CD4-positive, alpha-beta T cell treated with Interleukin-4 for 1 hour (primary cell): ENCODE measurements at regions not wholly inside any gene's neighbourhood (a gene's known extent, or its start where the extent isn't known, plus 50 kb on each side); places are given as distances from the start of the nearest gene placed in this dataset.

Experiments used
- DNase-seq, 2 donors: peaks; one replicate each; pipeline ENCODE4 v3.0.0-alpha.2; 2020 to 2022

DNA sequence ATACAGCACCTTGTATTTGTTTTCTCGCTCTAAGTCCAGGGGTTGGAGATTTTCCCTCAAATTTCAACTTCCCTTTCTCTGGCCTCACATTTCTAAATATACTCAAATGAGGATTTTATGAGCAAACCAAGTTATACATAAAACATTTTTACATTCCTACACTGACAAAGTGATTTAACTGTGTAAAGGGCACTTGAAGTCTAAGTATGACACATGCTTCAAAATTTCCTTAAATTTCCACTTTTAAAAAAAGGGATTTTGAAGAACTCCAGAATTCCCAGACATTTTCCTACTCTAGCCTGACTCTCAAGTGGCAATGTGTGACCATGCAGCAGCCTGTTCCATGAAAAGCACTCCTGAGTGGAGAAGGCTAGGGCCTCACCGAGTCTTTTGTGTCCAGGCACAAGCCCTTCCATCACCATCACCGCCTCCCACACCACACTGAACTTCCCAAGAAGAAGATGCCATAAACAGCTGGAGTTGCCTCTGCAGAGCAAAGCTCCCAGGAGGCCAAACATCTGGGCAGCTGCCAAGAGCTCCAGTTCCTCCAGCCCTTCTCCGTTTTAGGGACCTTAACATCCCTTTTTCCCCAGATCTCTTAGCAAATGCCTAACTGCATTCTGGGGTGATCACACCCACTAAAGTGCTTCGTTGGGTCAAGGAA is 68.9 kb downstream of the NCR2 start:
- no peak for DNase-seq

- no peak for DNase-seq
Observed at GRCh38 chr6:41405941-41406727, 70.7 kb downstream of the NCR2 start.

GRCh38 chr6:41406728-41407489 is 71.5 kb downstream of the NCR2 start:
- no peak for DNase-seq

DNA sequence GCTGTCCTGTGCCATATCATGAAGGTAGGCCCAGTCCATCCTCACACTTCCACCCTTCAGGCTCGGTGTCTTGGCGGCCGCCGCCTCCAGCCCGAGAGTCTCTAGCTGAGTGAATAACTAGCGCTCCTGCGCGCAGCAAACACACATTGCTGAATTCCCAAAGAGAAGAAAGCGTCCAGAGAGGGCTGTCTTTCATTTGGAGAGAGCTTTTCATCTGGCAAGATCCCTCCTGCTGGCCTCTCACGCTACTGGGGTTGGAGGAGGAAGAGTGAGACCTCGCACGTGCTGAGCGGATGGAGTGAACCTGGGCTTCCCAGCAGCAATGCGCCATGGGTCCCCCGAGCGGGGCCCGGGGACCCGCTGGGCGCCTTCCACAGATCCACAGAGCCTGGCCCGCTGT is 73.2 kb downstream of the NCR2 start:
- DNase-seq: no peak

GRCh38 chr6:41408982-41409381 is 73.6 kb downstream of the NCR2 start:
- DNase-seq: no peak

- no peak for DNase-seq
Observed at GRCh38 chr6:41409489-41409888, 74.1 kb downstream of the NCR2 start.

- no peak for DNase-seq
Observed at GRCh38 chr6:41411961-41412360, 76.6 kb downstream of the NCR2 start.

DNA sequence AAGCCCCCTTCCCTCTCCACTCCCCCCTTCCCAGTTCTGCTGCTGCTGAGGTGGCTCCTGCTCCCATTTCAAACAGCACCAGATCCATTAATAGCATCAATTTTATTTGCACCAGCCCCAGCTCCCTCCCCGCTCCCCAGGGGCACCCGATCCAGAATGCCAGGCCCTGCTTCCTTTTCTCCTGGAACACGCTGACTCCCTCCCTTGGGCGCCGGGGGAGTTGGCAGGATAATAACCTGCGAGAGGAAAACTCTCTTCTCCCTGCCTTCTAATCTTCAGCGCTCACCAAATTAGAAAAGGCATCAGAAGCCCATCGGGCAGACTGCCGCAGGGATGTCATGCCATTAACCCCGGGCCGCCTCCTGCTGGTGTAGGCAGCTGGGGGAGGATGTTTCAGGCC is 77.8 kb downstream of the NCR2 start:
- DNase-seq: no peak

GRCh38 chr6:41416501-41416837 is 81.1 kb downstream of the NCR2 start:
- no peak for DNase-seq

GRCh38 chr6:41418741-41419140 is 83.3 kb downstream of the NCR2 start:
- DNase-seq: no peak

- no peak for DNase-seq
Observed at GRCh38 chr6:41419385-41419784, 84.0 kb downstream of the NCR2 start.

- DNase-seq: no peak
Observed at GRCh38 chr6:41420186-41420585, 84.8 kb downstream of the NCR2 start.

DNA sequence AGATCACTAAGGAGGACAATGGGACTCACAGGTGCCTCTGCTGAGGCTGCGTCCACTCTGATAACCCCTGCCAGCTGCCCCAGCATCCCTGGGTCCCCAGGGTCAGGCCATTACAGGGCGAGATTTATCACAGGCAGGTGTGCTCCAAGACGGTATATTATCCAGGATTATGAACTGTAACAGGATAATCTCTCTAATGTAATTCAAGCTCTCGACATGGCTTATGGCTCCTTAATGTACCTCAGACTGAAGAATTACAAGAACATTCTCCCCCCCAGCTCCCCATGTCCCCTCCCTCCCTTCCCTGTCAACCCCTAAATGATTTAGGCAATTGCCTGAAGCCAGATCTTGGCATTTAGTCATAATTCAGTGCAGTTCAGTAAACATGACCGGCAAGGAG is 86.8 kb downstream of the NCR2 start:
- DNase-seq: no peak

DNA sequence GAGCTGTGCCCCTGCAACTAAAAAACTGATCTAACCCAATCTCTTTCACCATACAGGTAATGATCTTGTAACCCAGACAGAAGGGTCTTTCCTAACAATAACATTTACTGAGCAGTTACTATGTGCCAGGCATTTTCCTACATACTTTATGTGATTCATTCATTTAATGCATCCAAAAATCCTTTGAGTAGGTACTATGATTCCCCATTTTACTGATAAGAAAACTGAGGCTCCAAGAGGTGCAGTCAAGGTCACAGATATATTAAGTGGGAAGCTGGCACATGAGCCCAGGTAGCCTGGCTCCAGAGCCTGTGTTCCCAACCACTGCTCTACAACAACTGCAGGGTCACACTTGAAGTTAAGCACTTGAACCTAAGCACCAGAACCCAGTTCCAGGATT is 87.6 kb downstream of the NCR2 start:
- DNase-seq: no peak

GRCh38 chr6:41424370-41425058 is 89.1 kb downstream of the NCR2 start:
- DNase-seq: peak; percentile 71 to 76

- no peak for DNase-seq
Observed at GRCh38 chr6:41425511-41425910, 90.1 kb downstream of the NCR2 start.

DNA sequence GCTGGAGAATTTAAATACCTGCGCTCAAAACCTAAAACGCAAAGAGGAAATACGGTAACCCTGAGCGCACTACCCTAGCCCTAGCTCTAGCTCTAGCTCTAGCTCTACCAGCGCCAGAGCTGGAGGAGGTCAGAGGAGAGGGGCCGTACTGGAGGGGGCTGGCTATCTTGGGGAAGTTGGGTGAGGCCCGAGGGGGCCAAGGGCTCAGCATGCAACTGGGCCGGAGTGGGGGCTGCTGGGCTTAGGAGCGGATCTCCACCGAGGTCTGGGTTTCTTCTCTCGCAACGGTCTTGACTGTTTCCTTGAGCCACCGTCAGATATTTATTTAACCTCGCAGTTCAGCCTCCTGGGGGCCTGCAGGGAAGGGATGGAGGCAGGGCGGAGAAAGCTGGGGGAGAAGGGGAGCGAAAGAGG is 91.0 kb downstream of the NCR2 start:
- peak in 1 of 2 donors; percentile 16 for DNase-seq

- DNase-seq: no peak
Observed at GRCh38 chr6:41426888-41427641, 91.7 kb downstream of the NCR2 start.

GRCh38 chr6:41427642-41428335 is 92.4 kb downstream of the NCR2 start:
- DNase-seq: peak in 1 of 2 donors; percentile 24

DNA sequence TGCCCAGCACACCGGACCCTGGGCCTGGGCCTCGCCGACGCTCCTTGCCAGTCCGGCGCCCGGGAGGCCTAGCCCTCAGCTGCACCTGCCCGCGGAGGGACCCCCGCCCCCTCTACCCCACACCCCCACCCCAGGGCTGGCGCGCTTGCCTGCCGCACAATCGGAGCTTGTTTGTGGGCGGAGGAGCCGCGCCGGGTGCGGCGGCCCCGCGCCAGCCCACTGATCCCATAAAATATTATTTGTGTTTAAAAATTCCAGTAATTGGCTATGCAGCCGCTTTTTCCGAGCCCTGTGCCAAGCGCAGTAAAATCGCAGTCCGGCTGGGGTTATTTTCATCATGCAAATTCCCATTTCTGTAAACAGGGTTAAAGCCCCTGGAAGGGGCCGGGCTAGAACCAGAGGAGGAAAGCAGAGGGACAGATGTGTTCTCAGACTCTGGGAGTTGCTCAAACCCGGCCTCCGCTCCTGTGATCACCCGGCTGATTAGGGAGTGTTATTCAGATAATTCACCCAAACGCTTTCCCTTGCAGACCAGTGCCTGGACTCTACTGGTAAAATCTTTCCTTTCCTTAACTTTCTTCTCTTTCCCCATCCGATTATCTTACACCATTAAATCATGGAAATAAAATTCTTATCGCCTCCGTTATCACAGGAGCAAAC is 93.1 kb downstream of the NCR2 start:
- no peak for DNase-seq

DNA sequence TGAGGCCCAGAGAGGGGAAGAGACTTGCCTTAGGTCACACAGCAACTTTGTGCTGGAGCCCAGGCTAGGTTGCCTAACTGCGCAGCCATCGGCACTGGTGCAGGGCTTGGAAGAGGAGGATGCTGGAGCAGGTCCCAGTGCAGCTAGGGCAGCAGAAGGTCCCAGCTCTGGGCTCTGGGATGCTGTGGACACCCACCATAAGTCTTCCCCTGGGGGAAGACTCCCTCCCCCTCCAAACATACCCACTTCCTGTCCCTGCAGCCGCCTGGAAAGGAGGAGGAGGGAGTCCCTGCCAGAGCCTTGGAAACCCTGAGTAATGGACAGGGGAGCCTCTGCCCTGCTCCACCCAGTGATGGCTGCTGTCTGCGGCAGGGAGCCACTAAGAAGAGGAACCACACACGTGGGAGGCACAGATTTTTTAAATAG is 93.6 kb downstream of the NCR2 start:
- DNase-seq: no peak
